HepG2 (cell line): ENCODE measurements at regions not wholly inside any gene's neighbourhood (a gene's known extent, or its start where the extent isn't known, plus 50 kb on each side); places are given as distances from the start of the nearest gene placed in this dataset.
"Not testable (repeated sequence)": the region's sequence is repeated elsewhere in the genome, so short reads cannot be mapped to it uniquely, and the experiment has no call there.

Experiments
- ATAC-seq: fragments of 200-7000 bp; cut with Tn5 transposase; 3 replicates; pipeline ENCODE4 v1.9.1; 2020; ENCODE audit warnings: mild to moderate bottlenecking, moderate library complexity
- BruUV-seq: library from RNA; stranded (reverse); fragments of 400-500 nt; replicated peaks from 2 replicates; lab custom pipeline; 2021; lab: Mats Ljungman, UMichigan
- CTCF ChIA-PET: fragments of 300-600 bp; formaldehyde crosslinking; extraction: SDS; loops from one replicate; lab custom pipeline; 2021; ENCODE audit warnings: low total read pairs, inconsistent platforms, low intra/inter-chr PET ratio; lab: Yijun Ruan, JAX
- POLR2A ChIA-PET: fragments of 350-600 bp; sonication (Branson Sonifier 250); formaldehyde crosslinking; loops from one replicate; lab custom pipeline; 2020; ENCODE audit warnings: antibody characterized with exemption, inconsistent platforms; lab: Yijun Ruan, JAX
- DNase-seq: peaks from one replicate; pipeline ENCODE4 v3.0.0-alpha.2; 2015; ENCODE audit warnings: low spot score
- FAIRE-seq: peaks from 3 replicates; lab custom pipeline; 2011; peaks lifted over from hg19 to GRCh38; lab: Jason Lieb, UNC
- H2AFZ ChIP-seq: one replicate; pipeline ENCODE4 v1.6.1; 2011; ENCODE audit warnings: low read length, inconsistent platforms
- H3K27ac ChIP-seq: fragments of 300-600 bp; 3 replicates; pipeline ENCODE4 v1.8.0; 2011; ENCODE audit warnings: mixed run types, mild to moderate bottlenecking, mixed read lengths, low read length, inconsistent platforms; ENCODE audit not compliant: insufficient read depth; ENCODE audit errors: extremely low read length
- H3K27me3 ChIP-seq, 2 experiments: fragments of 200-600 bp in 1 of 2; 2 replicates in 1 of 2; 3 replicates in 1 of 2; pipeline versions ENCODE4 v1.6.0 to v1.8.0; 2011; ENCODE audit warnings: low read length in 2 of 2, mild to moderate bottlenecking in 2 of 2, moderate library complexity in 2 of 2, inconsistent platforms in 1 of 2; ENCODE audit not compliant: insufficient read depth in 2 of 2, control insufficient read depth in 1 of 2
- H3K36me3 ChIP-seq, 2 experiments: fragments of 200-600 bp in 1 of 2; replicated peaks in 1 of 2; 2 replicates in 1 of 2; 3 replicates in 1 of 2; pipeline versions ENCODE4 v1.5.1 to v1.8.0; 2011; ENCODE audit warnings: low read length in 2 of 2, inconsistent platforms in 1 of 2; ENCODE audit not compliant: insufficient read depth in 2 of 2, control insufficient read depth in 1 of 2
- H3K4me1 ChIP-seq: 2 replicates; pipeline ENCODE4 v1.5.1; 2012; ENCODE audit warnings: low read length, inconsistent platforms; ENCODE audit not compliant: insufficient read depth
- H3K4me2 ChIP-seq: 2 replicates; pipeline ENCODE4 v1.6.0; 2011; ENCODE audit warnings: low read depth, low read length, inconsistent platforms
- H3K4me3 ChIP-seq, 3 experiments: fragments of 200-600 bp in 1 of 3; sonication (generic), shearing (Covaris generic) in 1 of 3; replicated peaks in 1 of 3; 2 replicates each; pipeline ENCODE4 v1.5.1; 2011 to 2016; ENCODE audit warnings: low read length in 3 of 3, inconsistent platforms in 2 of 3, low read depth in 2 of 3, mild to moderate bottlenecking in 2 of 3, control low read depth in 1 of 3, mixed read lengths in 1 of 3; ENCODE audit not compliant: insufficient read depth in 1 of 3
- H3K79me2 ChIP-seq: one replicate; pipeline ENCODE4 v1.6.1; 2011; ENCODE audit warnings: low read length, inconsistent platforms; ENCODE audit not compliant: insufficient read depth
- H3K9ac ChIP-seq: 2 replicates; pipeline ENCODE4 v1.6.0; 2011; ENCODE audit warnings: mild to moderate bottlenecking, low read depth, low read length, inconsistent platforms; ENCODE audit not compliant: insufficient read depth
- H3K9me3 ChIP-seq: 2 replicates; pipeline ENCODE4 v1.5.1; 2012; ENCODE audit warnings: mild to moderate bottlenecking, low read length
- H4K20me1 ChIP-seq: 2 replicates; pipeline ENCODE4 v1.6.0; 2011; ENCODE audit warnings: inconsistent platforms, mild to moderate bottlenecking, low read length, moderate library complexity; ENCODE audit not compliant: insufficient read depth
- DMAP1 ChIP-seq: IDR thresholded peaks from 2 replicates; pipeline ENCODE4 v1.6.1; 2016
- FOXA1 ChIP-seq, 2 experiments: fragments of 450-650 bp in 1 of 2; sonication (generic) in 1 of 2; formaldehyde crosslinking in 1 of 2; IDR thresholded peaks; 2 replicates each; pipeline versions ENCODE4 v1.4.0 to v1.6.1; 2016 to 2020; ENCODE audit warnings: missing genetic modification reagents in 1 of 2
- KLF6 ChIP-seq: IDR thresholded peaks from 2 replicates; pipeline ENCODE4 v1.8.0; 2016; ENCODE audit warnings: missing biosample characterization, missing genetic modification reagents
- MBD4 ChIP-seq: IDR thresholded peaks from 2 replicates; pipeline ENCODE4 v1.6.1; 2012; ENCODE audit warnings: low read length, inconsistent platforms, borderline replicate concordance
- NFE2L2 ChIP-seq: fragments of 150-350 bp; IDR thresholded peaks from 2 replicates; pipeline ENCODE4 v1.6.1; 2014; ENCODE audit warnings: low read length
- NKX3-1 ChIP-seq: sonication (generic); formaldehyde crosslinking; IDR thresholded peaks from 2 replicates; pipeline ENCODE4 v1.5.0; 2020; ENCODE audit warnings: missing genetic modification reagents
- NR2F1 ChIP-seq, 2 experiments: fragments of 450-650 bp in 1 of 2; formaldehyde crosslinking in 1 of 2; IDR thresholded peaks; 2 replicates each; pipeline versions ENCODE4 v1.5.0 to v1.6.1; 2016 to 2020; ENCODE audit warnings: mild to moderate bottlenecking in 1 of 2, missing compliant biosample characterization in 1 of 2, missing genetic modification reagents in 1 of 2, moderate library complexity in 1 of 2
- NR2F6 ChIP-seq, 2 experiments: IDR thresholded peaks; 2 replicates each; pipeline ENCODE4 v1.6.1; 2016; ENCODE audit warnings: antibody characterized with exemption in 1 of 2, mild to moderate bottlenecking in 1 of 2
- PAX8 ChIP-seq: sonication (generic); formaldehyde crosslinking; IDR thresholded peaks from 2 replicates; pipeline ENCODE4 v1.8.0; 2022; ENCODE audit warnings: mild to moderate bottlenecking, missing genetic modification reagents, borderline replicate concordance
- POLR2AphosphoS2 ChIP-seq: IDR thresholded peaks from 2 replicates; pipeline ENCODE4 v1.6.1; 2011; ENCODE audit warnings: low read depth, low read length, improper control_type of control experiment
- SIX1 ChIP-seq: sonication (generic); formaldehyde crosslinking; IDR thresholded peaks from 2 replicates; pipeline ENCODE4 v1.4.0; 2020; ENCODE audit warnings: missing genetic modification reagents, borderline replicate concordance
- SMARCC2 ChIP-seq: fragments of 450-650 bp; IDR thresholded peaks from 2 replicates; pipeline ENCODE4 v1.6.1; 2017; ENCODE audit warnings: antibody characterized with exemption, mild to moderate bottlenecking
- SP5 ChIP-seq: IDR thresholded peaks from 2 replicates; pipeline ENCODE4 v1.6.1; 2016; ENCODE audit warnings: low read depth, borderline replicate concordance
- ZBTB20 ChIP-seq: sonication (generic); formaldehyde crosslinking; IDR thresholded peaks from 2 replicates; pipeline ENCODE4 v1.8.1; 2023; ENCODE audit warnings: missing genetic modification reagents, low read depth, mild to moderate bottlenecking, borderline replicate concordance
- ZFP1 ChIP-seq: IDR thresholded peaks from 2 replicates; pipeline ENCODE4 v1.6.1; 2016
- ZNF3 ChIP-seq: IDR thresholded peaks from 2 replicates; pipeline ENCODE4 v1.7.0; 2017; ENCODE audit warnings: inconsistent platforms
- ZNF44 ChIP-seq: sonication (generic); formaldehyde crosslinking; IDR thresholded peaks from 2 replicates; pipeline ENCODE4 v1.5.1; 2020; ENCODE audit warnings: mild to moderate bottlenecking, missing genetic modification reagents
- ZNF724P ChIP-seq: sonication (generic); formaldehyde crosslinking; IDR thresholded peaks from 2 replicates; pipeline ENCODE4 v1.8.0; 2022; ENCODE audit warnings: missing genetic modification reagents, borderline replicate concordance
- WGBS: methylation state at CpG from one replicate; pipeline ENCODE4 v1.1.6; 2017; ENCODE audit warnings: low lambda C conversion rate; 5-methylcytosine and 5-hydroxymethylcytosine counted together
- in situ Hi-C: cut with HindIII; loops from 2 replicates; pipeline ENCODE4 v1.10.0; 2017; ENCODE audit warnings: low pct_unique_long_range_greater_than_20kb; ENCODE audit not compliant: extremely low pct_ligation_motif_present
- intact Hi-C: fragments of 100-400 bp; cut with micrococcal nuclease; formaldehyde crosslinking; loops from one replicate; pipeline ENCODE4 v1.10.0; 2022; ENCODE audit not compliant: unreplicated experiment
- TF ChIP-seq, protein P1 (sequence below): sonication (generic); formaldehyde crosslinking; IDR thresholded peaks from 2 replicates; pipeline ENCODE4 v1.5.1; 2020; ENCODE audit warnings: mild to moderate bottlenecking, missing genetic modification reagents

GRCh38 chr1:204014336-204014735 is 58.6 kb upstream of the SOX13 start (continued):
- TF ChIP-seq PAX8 (no peak), MBD4 (no peak), ZFP1 (CRISPR knock-in tag) (no peak), SP5 (CRISPR knock-in tag) (no peak), ZNF3 (CRISPR knock-in tag) (no peak), KLF6 (CRISPR knock-in tag) (no peak)

- H3K4me1 ChIP-seq, H4K20me1 ChIP-seq, H3K4me2 ChIP-seq, FAIRE-seq, POLR2A ChIA-PET, ATAC-seq, H3K79me2 ChIP-seq, CTCF ChIA-PET, BruUV-seq, H2AFZ ChIP-seq, H3K36me3 ChIP-seq, H3K9me3 ChIP-seq, DNase-seq, in situ Hi-C loops, H3K27ac ChIP-seq, H3K4me3 ChIP-seq, H3K27me3 ChIP-seq, H3K9ac ChIP-seq, intact Hi-C loops: not testable (repeated sequence)
- WGBS, result 59% methylated on average over 6 of the region's 8 CpGs
Measured at GRCh38 chr1:204014961-204015360, 58.0 kb upstream of the SOX13 start.

DNA sequence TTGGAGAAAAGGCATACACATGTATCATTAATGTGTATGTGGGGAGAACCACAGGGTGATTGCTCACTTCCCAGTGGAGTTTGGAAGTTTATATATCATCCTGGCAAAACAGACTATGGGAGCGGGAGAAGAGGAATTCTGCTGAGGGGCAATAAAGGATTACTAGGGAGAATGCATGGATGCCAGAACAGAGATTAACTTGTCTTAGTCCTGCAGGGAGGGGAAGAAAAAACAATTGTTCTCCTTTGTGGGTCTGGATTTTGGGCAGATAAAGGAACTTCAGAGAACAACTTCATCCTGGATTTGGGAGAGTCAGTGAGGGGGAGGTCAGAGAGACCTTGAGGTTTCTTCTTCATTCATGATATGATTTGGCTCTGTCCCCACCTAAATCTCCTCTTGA is 55.9 kb upstream of the SOX13 start:
- in situ Hi-C loops, result no loop called here
- H3K4me1 ChIP-seq, result no peaks in the 10 kb centered on the region
- no TSS peak for BruUV-seq
- TF ChIP-seq ZNF724P (no peak), SIX1 (CRISPR knock-in tag) (no peak), FOXA1 (IDR thresholded peaks at IDR 0.05) (no peak), FOXA1 (CRISPR knock-in tag; IDR thresholded peaks at IDR 0.05) (no peak), POLR2AphosphoS2 (no peak), NFE2L2 (no peak), NKX3-1 (no peak), DMAP1 (CRISPR knock-in tag) (no peak), ZBTB20 (no peak), ZNF44 (no peak), NR2F1 (CRISPR knock-in tag; IDR thresholded peaks at IDR 0.05) (no peak), SMARCC2 (no peak), NR2F6 (IDR thresholded peaks at IDR 0.05) (no peak), NR2F6 (CRISPR knock-in tag; IDR thresholded peaks at IDR 0.05) (no peak)
- TF ChIP-seq, protein P1, sequence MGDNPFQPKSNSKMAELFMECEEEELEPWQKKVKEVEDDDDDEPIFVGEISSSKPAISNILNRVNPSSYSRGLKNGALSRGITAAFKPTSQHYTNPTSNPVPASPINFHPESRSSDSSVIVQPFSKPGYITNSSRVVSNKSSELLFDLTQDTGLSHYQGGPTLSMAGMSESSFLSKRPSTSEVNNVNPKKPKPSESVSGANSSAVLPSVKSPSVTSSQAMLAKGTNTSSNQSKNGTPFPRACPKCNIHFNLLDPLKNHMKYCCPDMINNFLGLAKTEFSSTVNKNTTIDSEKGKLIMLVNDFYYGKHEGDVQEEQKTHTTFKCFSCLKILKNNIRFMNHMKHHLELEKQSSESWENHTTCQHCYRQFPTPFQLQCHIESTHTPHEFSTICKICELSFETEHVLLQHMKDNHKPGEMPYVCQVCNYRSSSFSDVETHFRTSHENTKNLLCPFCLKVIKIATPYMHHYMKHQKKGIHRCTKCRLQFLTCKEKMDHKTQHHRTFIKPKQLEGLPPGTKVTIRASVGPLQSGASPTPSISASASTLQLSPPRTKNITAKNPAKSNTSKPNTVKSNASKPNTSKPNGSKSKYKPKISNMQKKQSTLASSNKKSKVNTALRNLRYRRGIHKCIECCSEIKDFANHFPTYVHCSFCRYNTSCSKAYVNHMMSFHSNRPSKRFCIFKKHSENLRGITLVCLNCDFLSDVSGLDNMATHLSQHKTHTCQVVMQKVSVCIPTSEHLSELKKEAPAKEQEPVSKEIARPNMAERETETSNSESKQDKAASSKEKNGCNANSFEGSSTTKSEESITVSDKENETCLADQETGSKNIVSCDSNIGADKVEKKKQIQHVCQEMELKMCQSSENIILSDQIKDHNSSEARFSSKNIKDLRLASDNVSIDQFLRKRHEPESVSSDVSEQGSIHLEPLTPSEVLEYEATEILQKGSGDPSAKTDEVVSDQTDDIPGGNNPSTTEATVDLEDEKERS (CRISPR knock-in tag), result no peak

More for the DNA sequence above, 55.9 kb upstream of the SOX13 start:
- Histone ChIP-seq H3K36me3 (no peaks in the 10 kb centered on the region), H4K20me1 (no peaks in the 10 kb centered on the region), H3K79me2 (no peaks in the 10 kb centered on the region), H3K27ac (no peak overlapping the region), H2AFZ (no peak overlapping the region), H3K27me3 (peaks cover 0 to 4% of the 10 kb centered on the region in 2 experiments; a peak in 1 of 5 replicates), H3K9me3 (no peaks in the 10 kb centered on the region), H3K4me3 (no peak overlapping the region), H3K4me2 (no peak overlapping the region), H3K9ac (no peak overlapping the region)
- WGBS, result 81% methylated on average over 1 of the region's 1 CpG
- intact Hi-C loops, result no loop called here
- ATAC-seq (no peak), DNase-seq (no peak), FAIRE-seq (no peak)
- ChIA-PET CTCF (no interaction called here), POLR2A (no interaction called here)
